H1 (cell line): ENCODE measurements at regions not wholly inside any gene's neighbourhood (a gene's known extent, or its start where the extent isn't known, plus 50 kb on each side); places are given as distances from the start of the nearest gene placed in this dataset.

Experiments
- CTCF ChIA-PET: fragments of 300-600 bp; sonication (Branson Sonifier 250); formaldehyde crosslinking; loops from one replicate; lab custom pipeline; 2021; ENCODE audit not compliant: partially characterized antibody; lab: Charles Lee
- POLR2A ChIA-PET: fragments of 300-600 bp; sonication (Branson Sonifier 250); formaldehyde crosslinking; loops from one replicate; lab custom pipeline; 2021; ENCODE audit warnings: inconsistent platforms; ENCODE audit not compliant: partially characterized antibody; lab: Charles Lee
- DNase-seq, 2 experiments: peaks; one replicate each; pipeline versions ENCODE4 v3.0.0 to v3.0.0-alpha.2; 2010 to 2022; ENCODE audit warnings: low spot score in 2 of 2, low read depth in 1 of 2, mixed read lengths in 1 of 2
- FAIRE-seq: peaks from 2 replicates; lab custom pipeline; 2011; peaks lifted over from hg19 to GRCh38; lab: Jason Lieb, UNC
- H2AFZ ChIP-seq: 2 replicates; pipeline ENCODE4 v1.8.1; 2012; ENCODE audit warnings: low read length, inconsistent platforms
- H2AK5ac ChIP-seq: 2 replicates; pipeline ENCODE4 v1.6.1; 2013; ENCODE audit warnings: low read depth, low read length
- H2BK120ac ChIP-seq: replicated peaks from 2 replicates; pipeline ENCODE3; 2013; ENCODE audit warnings: low read depth, low read length, inconsistent platforms
- H2BK12ac ChIP-seq: 2 replicates; pipeline ENCODE4 v1.6.1; 2013; ENCODE audit warnings: low read depth, low read length
- H2BK15ac ChIP-seq: 2 replicates; pipeline ENCODE4 v1.6.1; 2013; ENCODE audit warnings: low read length
- H2BK20ac ChIP-seq: 2 replicates; pipeline ENCODE4 v1.6.1; 2013; ENCODE audit warnings: low read length
- H2BK5ac ChIP-seq: 2 replicates; pipeline ENCODE4 v1.6.1; 2013; ENCODE audit warnings: low read depth, low read length
- H3K14ac ChIP-seq: 2 replicates; pipeline ENCODE4 v1.6.1; 2013; ENCODE audit warnings: inconsistent platforms; ENCODE audit not compliant: insufficient read length
- H3K18ac ChIP-seq: 2 replicates; pipeline ENCODE4 v1.6.1; 2013; ENCODE audit warnings: low read length; ENCODE audit errors: extremely low read depth
- H3K23ac ChIP-seq: 2 replicates; pipeline ENCODE4 v1.6.1; 2013; ENCODE audit warnings: inconsistent platforms; ENCODE audit not compliant: insufficient read length
- H3K23me2 ChIP-seq: 2 replicates; pipeline ENCODE4 v1.6.1; 2013; ENCODE audit warnings: low read depth, low read length
- H3K27ac ChIP-seq: 2 replicates; pipeline ENCODE4 v1.6.1; 2011; ENCODE audit warnings: low read depth, low read length, inconsistent platforms
- H3K27me3 ChIP-seq, 4 experiments: replicated peaks in 1 of 4; 1 replicate in 1 of 4; 2 replicates in 3 of 4; pipeline versions ENCODE4 v1.6.1 to v1.8.1; 2011 to 2013; ENCODE audit warnings: low read length in 3 of 4, mild to moderate bottlenecking in 3 of 4, inconsistent platforms in 2 of 4, mixed read lengths in 2 of 4, moderate library complexity in 1 of 4; ENCODE audit not compliant: control insufficient read depth in 3 of 4, insufficient read depth in 3 of 4; ENCODE audit errors: extremely low read depth in 1 of 4
- H3K36me3 ChIP-seq, 4 experiments: 2 replicates each; pipeline versions ENCODE4 v1.6.1 to v1.8.1; 2011 to 2013; ENCODE audit warnings: mild to moderate bottlenecking in 4 of 4, low read length in 3 of 4, moderate library complexity in 2 of 4, control low read depth in 1 of 4, inconsistent platforms in 1 of 4; ENCODE audit not compliant: insufficient read depth in 4 of 4, control insufficient read depth in 2 of 4
- H3K4ac ChIP-seq: replicated peaks from 2 replicates; pipeline ENCODE3; 2013; ENCODE audit warnings: low read length, low read depth, mixed read lengths, inconsistent platforms; ENCODE audit not compliant: insufficient read length
- H3K4me1 ChIP-seq, 4 experiments: replicated peaks in 1 of 4; 1 replicate in 1 of 4; 2 replicates in 3 of 4; pipeline versions ENCODE4 v1.6.1 to v1.8.1; 2011 to 2013; ENCODE audit warnings: low read length in 3 of 4, inconsistent platforms in 2 of 4, mixed read lengths in 1 of 4; ENCODE audit not compliant: insufficient read depth in 4 of 4, control insufficient read depth in 3 of 4
- H3K4me2 ChIP-seq, 2 experiments: 2 replicates each; pipeline versions ENCODE4 v1.6.1 to v1.8.1; 2011 to 2013; ENCODE audit warnings: low read depth in 2 of 2, low read length in 2 of 2, control low read depth in 1 of 2, inconsistent platforms in 1 of 2, mild to moderate bottlenecking in 1 of 2; ENCODE audit not compliant: insufficient read depth in 1 of 2
- H3K4me3 ChIP-seq, 4 experiments: fragments of 200-600, 300-600 bp in 1 of 4; sonication (generic), shearing (Covaris generic), sonication (Bioruptor Twin) in 1 of 4; 2 replicates each; pipeline versions ENCODE4 v1.5.1 to v1.8.1; 2011 to 2016; ENCODE audit warnings: low read length in 4 of 4, low read depth in 3 of 4, control low read depth in 2 of 4, inconsistent platforms in 2 of 4, mild to moderate bottlenecking in 2 of 4, mixed read lengths in 1 of 4, moderate library complexity in 1 of 4; ENCODE audit not compliant: insufficient read depth in 2 of 4; ENCODE audit errors: extremely low read depth in 1 of 4
- H3K56ac ChIP-seq: replicated peaks from 2 replicates; pipeline ENCODE3; 2013; ENCODE audit warnings: low read depth, mild to moderate bottlenecking, mixed read lengths, low read length, inconsistent platforms; ENCODE audit not compliant: insufficient read length
- H3K79me1 ChIP-seq: 2 replicates; pipeline ENCODE4 v1.6.1; 2013; ENCODE audit warnings: low read depth, low read length, control low read depth
- H3K79me2 ChIP-seq, 2 experiments: 2 replicates each; pipeline versions ENCODE4 v1.6.1 to v1.8.1; 2012 to 2013; ENCODE audit warnings: low read length in 2 of 2, mild to moderate bottlenecking in 2 of 2, inconsistent platforms in 1 of 2; ENCODE audit not compliant: insufficient read depth in 2 of 2, control insufficient read depth in 1 of 2
- H3K9ac ChIP-seq, 4 experiments: replicated peaks in 1 of 4; 1 replicate in 1 of 4; 2 replicates in 3 of 4; pipeline versions ENCODE4 v1.6.1 to v1.8.1; 2011 to 2013; ENCODE audit warnings: low read depth in 3 of 4, low read length in 3 of 4, control low read depth in 2 of 4, mild to moderate bottlenecking in 2 of 4, moderate library complexity in 2 of 4, inconsistent platforms in 1 of 4; ENCODE audit errors: extremely low read depth in 1 of 4
- H3K9me3 ChIP-seq, 2 experiments: 2 replicates each; pipeline versions ENCODE4 v1.6.1 to v1.8.1; 2012 to 2013; ENCODE audit warnings: mild to moderate bottlenecking in 2 of 2, moderate library complexity in 2 of 2, control low read depth in 1 of 2, inconsistent platforms in 1 of 2, low read depth in 1 of 2, low read length in 1 of 2, mixed read lengths in 1 of 2; ENCODE audit not compliant: insufficient read depth in 2 of 2
- H4K20me1 ChIP-seq, 2 experiments: replicated peaks in 1 of 2; 2 replicates each; pipeline versions ENCODE3 to v1.8.1; 2011 to 2013; ENCODE audit warnings: inconsistent platforms in 2 of 2, low read length in 2 of 2, mild to moderate bottlenecking in 1 of 2; ENCODE audit not compliant: insufficient read depth in 2 of 2, control insufficient read depth in 1 of 2
- H4K5ac ChIP-seq: 2 replicates; pipeline ENCODE4 v1.6.1; 2013; ENCODE audit warnings: low read length, low read depth, mixed read lengths, inconsistent platforms; ENCODE audit not compliant: insufficient read length
- H4K8ac ChIP-seq: 2 replicates; pipeline ENCODE4 v1.8.0; 2013; ENCODE audit warnings: mild to moderate bottlenecking, moderate library complexity, low read length, inconsistent platforms; ENCODE audit not compliant: insufficient read depth; ENCODE audit errors: extremely low read depth
- H4K91ac ChIP-seq: replicated peaks from 2 replicates; pipeline ENCODE3; 2013; ENCODE audit warnings: low read length, mixed read lengths, inconsistent platforms; ENCODE audit not compliant: insufficient read length
- CBX5 ChIP-seq: fragments of 300-800, 300-1000 bp; sonication (generic); IDR thresholded peaks from 2 replicates; pipeline ENCODE4 v1.7.1; 2016; ENCODE audit warnings: antibody characterized with exemption, low read length, low read depth
- CTCF ChIP-seq, 3 experiments: IDR thresholded peaks; 1 replicate in 2 of 3; 2 replicates in 1 of 3; pipeline versions ENCODE4 v1.5.1 to v1.6.1; 2011; ENCODE audit warnings: low read length in 3 of 3, mild to moderate bottlenecking in 3 of 3, inconsistent platforms in 2 of 3, low read depth in 1 of 3, moderate library complexity in 1 of 3; ENCODE audit not compliant: insufficient read depth in 1 of 3; ENCODE audit errors: control extremely low read depth in 1 of 3
- FOSL1 ChIP-seq: IDR thresholded peaks from 2 replicates; pipeline ENCODE4 v1.6.1; 2011; ENCODE audit warnings: mild to moderate bottlenecking, low read depth, low read length, moderate library complexity; ENCODE audit not compliant: insufficient read depth
- GABPA ChIP-seq: IDR thresholded peaks from 2 replicates; pipeline ENCODE4 v1.6.1; 2011; ENCODE audit warnings: mild to moderate bottlenecking, low read length, moderate library complexity, borderline replicate concordance; ENCODE audit not compliant: insufficient read depth
- KDM1A ChIP-seq: fragments of 200-600, 300-600 bp; sonication (generic); IDR thresholded peaks from 2 replicates; pipeline ENCODE4 v1.7.1; 2016; ENCODE audit warnings: mild to moderate bottlenecking, low read length, borderline replicate concordance
- POLR2AphosphoS5 ChIP-seq: IDR thresholded peaks from 2 replicates; pipeline ENCODE4 v1.6.1; 2011; ENCODE audit warnings: low read depth, low read length
- RBBP5 ChIP-seq: IDR thresholded peaks from 2 replicates; pipeline ENCODE4 v1.7.1; 2012; ENCODE audit warnings: low read depth, mild to moderate bottlenecking, inconsistent platforms, low read length, moderate library complexity, borderline replicate concordance
- RXRA ChIP-seq: IDR thresholded peaks from 2 replicates; pipeline ENCODE4 v1.6.1; 2011; ENCODE audit warnings: low read depth, mild to moderate bottlenecking, low read length, moderate library complexity; ENCODE audit not compliant: insufficient read depth
- SIX5 ChIP-seq: IDR thresholded peaks from 2 replicates; pipeline ENCODE4 v1.6.1; 2011; ENCODE audit warnings: mild to moderate bottlenecking, low read depth, low read length
- SP2 ChIP-seq: IDR thresholded peaks from 2 replicates; pipeline ENCODE4 v1.6.1; 2012; ENCODE audit warnings: mild to moderate bottlenecking, low read length, inconsistent platforms
- SRF ChIP-seq: IDR thresholded peaks from 2 replicates; pipeline ENCODE4 v1.6.1; 2011; ENCODE audit warnings: mild to moderate bottlenecking, low read depth, low read length, moderate library complexity
- YY1 ChIP-seq: IDR thresholded peaks from 2 replicates; pipeline ENCODE4 v1.6.1; 2011; ENCODE audit warnings: low read depth, mild to moderate bottlenecking, low read length
- ZNF274 ChIP-seq: IDR thresholded peaks from 2 replicates; pipeline ENCODE4 v1.7.0; 2012; ENCODE audit warnings: low read length, borderline replicate concordance; ENCODE audit errors: extremely low read depth
- WGBS, 2 experiments: shearing (Covaris generic) in 1 of 2; methylation state at CpG; one replicate each; pipeline versions ENCODE4 v1.1.6 to v1.1.7; 2013 to 2015; ENCODE audit warnings: low lambda C conversion rate in 2 of 2, mixed read lengths in 2 of 2, inconsistent platforms in 1 of 2, low coverage in 1 of 2, missing lambda C conversion rate in 1 of 2; ENCODE audit not compliant: insufficient replicate concordance in 2 of 2, insufficient coverage in 1 of 2, insufficient read length in 1 of 2; ENCODE audit errors: extremely low coverage in 1 of 2, missing lambda C conversion rate in 1 of 2; 5-methylcytosine and 5-hydroxymethylcytosine counted together

GRCh38 chr3:148531836-148532235, 165.9 kb upstream of the AGTR1 start:
- Histone ChIP-seq H3K79me2 (no peaks in the 10 kb centered on the region), H2BK20ac (no peak overlapping the region), H3K79me1 (no peaks in the 10 kb centered on the region), H2BK120ac (no peak overlapping the region), H2AK5ac (no peak overlapping the region), H4K20me1 (no peaks in the 10 kb centered on the region), H3K9ac (no peak overlapping the region), H3K14ac (no peak overlapping the region), H3K27ac (no peak overlapping the region), H2BK12ac (no peak overlapping the region), H3K4ac (no peak overlapping the region), H2BK5ac (no peak overlapping the region), H3K36me3 (no peaks in the 10 kb centered on the region), H2BK15ac (no peak overlapping the region), H3K18ac (no peak overlapping the region), H3K4me2 (no peak overlapping the region), H4K5ac (no peak overlapping the region), H4K8ac (no peak overlapping the region), H2AFZ (no peak overlapping the region), H3K27me3 (no peaks in the 10 kb centered on the region), H3K23me2 (no peaks in the 10 kb centered on the region), H3K4me1 (no peaks in the 10 kb centered on the region), H3K4me3 (no peak overlapping the region), H3K9me3 (0 out of 4 replicates have a peak, but pooled peaks cover 0 to 2% of the 10 kb centered on the region in 2 experiments), H4K91ac (no peak overlapping the region), H3K56ac (no peak overlapping the region), H3K23ac (no peak overlapping the region)
- CTCF ChIA-PET: interaction anchor here (0.8 kb wide), 1 partner anchor 113 kb away, joined by 3 read pairs; no protein-coding TSS in a partner anchor
- 84% methylated on average over 2 of the region's 2 CpGs; no CpG with 5 or more reads in 1 of the 2 experiments for whole genome bisulfite sequencing, 2 experiments
- no peak for DNase-seq
- POLR2A ChIA-PET: no interaction called here
- no peak for FAIRE-seq
- no peak for TF ChIP-seq RBBP5
- no peak for TF ChIP-seq SRF
- no peak for TF ChIP-seq RXRA
- no peak for TF ChIP-seq GABPA
- no peak for TF ChIP-seq CTCF (IDR thresholded peaks at IDR 0.05; ENCODE audit: control extremely low read depth in 1 of 3, insufficient read depth in 1 of 3, low read depth in 1 of 3, low read length in 3 of 3)
- TF ChIP-seq ZNF274: no peak
- TF ChIP-seq CBX5: no peak
- TF ChIP-seq YY1: no peak
- no peak for TF ChIP-seq SIX5
- no peak for TF ChIP-seq KDM1A
- no peak for TF ChIP-seq FOSL1
- no peak for TF ChIP-seq POLR2AphosphoS5
- TF ChIP-seq SP2: no peak
